GM12873 (cell line): ENCODE measurements at regions not wholly inside any gene's neighbourhood (a gene's known extent, or its start where the extent isn't known, plus 50 kb on each side); places are given as distances from the start of the nearest gene placed in this dataset.

Experiments
- TF ChIP-seq, protein P1 (sequence below): IDR thresholded peaks from 2 replicates; pipeline ENCODE4 v1.5.1; 2012; ENCODE audit warnings: low read depth, mild to moderate bottlenecking, moderate library complexity, low read length, control low read depth; ENCODE audit not compliant: insufficient read depth; ENCODE audit errors: missing control alignments

DNA sequence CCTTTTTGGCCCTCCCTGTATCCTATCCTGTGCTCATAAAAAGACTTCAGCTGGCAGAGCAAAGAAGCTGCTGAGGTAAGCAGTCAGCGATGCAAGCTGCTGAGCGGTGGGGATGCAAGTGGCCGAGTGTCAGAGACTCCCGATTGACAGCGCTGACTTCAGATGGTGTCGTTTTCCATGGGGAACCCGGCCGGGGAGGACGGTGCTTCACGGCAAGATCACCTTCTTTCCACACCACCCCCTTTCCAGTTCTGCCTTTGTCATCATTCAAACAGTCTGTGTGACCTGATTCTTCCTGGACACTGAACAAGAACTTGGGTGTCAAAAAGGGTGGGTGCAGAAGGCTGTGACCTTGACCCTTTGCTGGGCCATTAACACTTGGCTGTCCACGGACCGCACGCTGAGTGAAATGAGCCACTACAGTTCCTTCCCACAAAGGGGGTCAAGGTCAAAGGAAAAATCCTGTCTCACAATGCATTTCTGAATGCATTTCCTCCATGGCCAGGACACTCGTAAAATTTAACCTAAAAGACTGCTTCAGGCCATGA, 52.9 kb upstream of the UNC93A start:
- TF ChIP-seq, protein P1, sequence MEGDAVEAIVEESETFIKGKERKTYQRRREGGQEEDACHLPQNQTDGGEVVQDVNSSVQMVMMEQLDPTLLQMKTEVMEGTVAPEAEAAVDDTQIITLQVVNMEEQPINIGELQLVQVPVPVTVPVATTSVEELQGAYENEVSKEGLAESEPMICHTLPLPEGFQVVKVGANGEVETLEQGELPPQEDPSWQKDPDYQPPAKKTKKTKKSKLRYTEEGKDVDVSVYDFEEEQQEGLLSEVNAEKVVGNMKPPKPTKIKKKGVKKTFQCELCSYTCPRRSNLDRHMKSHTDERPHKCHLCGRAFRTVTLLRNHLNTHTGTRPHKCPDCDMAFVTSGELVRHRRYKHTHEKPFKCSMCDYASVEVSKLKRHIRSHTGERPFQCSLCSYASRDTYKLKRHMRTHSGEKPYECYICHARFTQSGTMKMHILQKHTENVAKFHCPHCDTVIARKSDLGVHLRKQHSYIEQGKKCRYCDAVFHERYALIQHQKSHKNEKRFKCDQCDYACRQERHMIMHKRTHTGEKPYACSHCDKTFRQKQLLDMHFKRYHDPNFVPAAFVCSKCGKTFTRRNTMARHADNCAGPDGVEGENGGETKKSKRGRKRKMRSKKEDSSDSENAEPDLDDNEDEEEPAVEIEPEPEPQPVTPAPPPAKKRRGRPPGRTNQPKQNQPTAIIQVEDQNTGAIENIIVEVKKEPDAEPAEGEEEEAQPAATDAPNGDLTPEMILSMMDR = no peak

- TF ChIP-seq, protein P1 = no peak
These were observed 52.2 kb upstream of the UNC93A start for GRCh38 chr6:167238694-167239467.

GRCh38 chr6:167240034-167240541, 51.0 kb upstream of the UNC93A start:
- TF ChIP-seq, protein P1 = no peak
